COLO668 (cell line): ENCODE measurements at regions not wholly inside any gene's neighbourhood (a gene's known extent, or its start where the extent isn't known, plus 50 kb on each side); places are given as distances from the start of the nearest gene placed in this dataset.

Source experiments
- DNase-seq: peaks from one replicate; lab custom pipeline; 2025; ENCODE audit not compliant: unreplicated experiment; lab: John Stamatoyannopoulos, UW

- DNase-seq: no peak
Measured at GRCh38 chr10:111968647-111969046, 214.9 kb downstream of the GPAM start.

GRCh38 chr10:111970111-111970510 is 213.5 kb downstream of the GPAM start:
- no peak for DNase-seq

- DNase-seq: no peak
Measured at GRCh38 chr10:111972109-111972508, 211.5 kb downstream of the GPAM start.

GRCh38 chr10:111973306-111973705 is 210.3 kb downstream of the GPAM start:
- no peak for DNase-seq

GRCh38 chr10:111973826-111974225 is 209.7 kb downstream of the GPAM start:
- DNase-seq: no peak

GRCh38 chr10:111974325-111974724 is 209.2 kb downstream of the GPAM start:
- DNase-seq: no peak

GRCh38 chr10:111976557-111976956 is 207.0 kb downstream of the GPAM start:
- no peak for DNase-seq

- DNase-seq: no peak
Measured at GRCh38 chr10:111984057-111984456, 199.5 kb downstream of the GPAM start.

- DNase-seq: no peak
Measured at GRCh38 chr10:111986079-111986478, 197.5 kb downstream of the GPAM start.

GRCh38 chr10:111988646-111989045 is 194.9 kb downstream of the GPAM start:
- no peak for DNase-seq

GRCh38 chr10:111989136-111989911 is 194.2 kb downstream of the GPAM start:
- no peak for DNase-seq

- no peak for DNase-seq
Measured at GRCh38 chr10:111990734-111991133, 192.8 kb downstream of the GPAM start.

GRCh38 chr10:111993321-111993720 is 190.2 kb downstream of the GPAM start:
- no peak for DNase-seq

GRCh38 chr10:111993872-111994426 is 189.6 kb downstream of the GPAM start:
- no peak for DNase-seq

GRCh38 chr10:111996103-111996502 is 187.5 kb downstream of the GPAM start:
- DNase-seq: no peak

- DNase-seq: no peak
Measured at GRCh38 chr10:111998728-111999127, 184.8 kb downstream of the GPAM start.

- no peak for DNase-seq
Measured at GRCh38 chr10:111999205-111999914, 184.2 kb downstream of the GPAM start.

- DNase-seq: no peak
Measured at GRCh38 chr10:111999915-112000302, 183.7 kb downstream of the GPAM start.

GRCh38 chr10:112000466-112000865 is 183.1 kb downstream of the GPAM start:
- no peak for DNase-seq

GRCh38 chr10:112002206-112002605 is 181.4 kb downstream of the GPAM start:
- DNase-seq: no peak

- DNase-seq: no peak
Measured at GRCh38 chr10:112004075-112004474, 179.5 kb downstream of the GPAM start.

- DNase-seq: no peak
Measured at GRCh38 chr10:112005044-112005443, 178.5 kb downstream of the GPAM start.
